ENCODE measurements at regions not wholly inside any gene's neighbourhood (a gene's known extent, or its start where the extent isn't known, plus 50 kb on each side); places are given as distances from the start of the nearest gene placed in this dataset.

GRCh38 chr3:117661818-117662095 is 952.2 kb downstream of the TUSC7 start:
- DNase-seq (ENCODE audit: low read depth) = no peak

GRCh38 chr3:117665296-117665695 is 955.7 kb downstream of the TUSC7 start:
- no peak for DNase-seq (ENCODE audit: low read depth)

- DNase-seq (ENCODE audit: low read depth) = no peak
These were observed 956.7 kb downstream of the TUSC7 start for GRCh38 chr3:117666325-117666724.

GRCh38 chr3:117666812-117667211 is 957.2 kb downstream of the TUSC7 start:
- no peak for DNase-seq (ENCODE audit: low read depth)

GRCh38 chr3:117669774-117670173 is 960.2 kb downstream of the TUSC7 start:
- DNase-seq (ENCODE audit: low read depth) = no peak

- DNase-seq (ENCODE audit: low read depth) = no peak
These were observed 962.2 kb downstream of the TUSC7 start for GRCh38 chr3:117671722-117672318.

- no peak for DNase-seq (ENCODE audit: low read depth)
These were observed 964.7 kb downstream of the TUSC7 start for GRCh38 chr3:117674321-117674720.

GRCh38 chr3:117681619-117682018 is 972.0 kb downstream of the TUSC7 start:
- no peak for DNase-seq (ENCODE audit: low read depth)

- DNase-seq (ENCODE audit: low read depth) = no peak
These were observed 977.5 kb downstream of the TUSC7 start for GRCh38 chr3:117687096-117687495.

- no peak for DNase-seq (ENCODE audit: low read depth)
These were observed 979.0 kb downstream of the TUSC7 start for GRCh38 chr3:117688583-117688982.

GRCh38 chr3:117691526-117691925 is 981.9 kb downstream of the TUSC7 start:
- no peak for DNase-seq (ENCODE audit: low read depth)

- no peak for DNase-seq (ENCODE audit: low read depth)
These were observed 982.9 kb downstream of the TUSC7 start for GRCh38 chr3:117692416-117692995.

- DNase-seq (ENCODE audit: low read depth) = no peak
These were observed 985.7 kb downstream of the TUSC7 start for GRCh38 chr3:117695321-117695720.

GRCh38 chr3:117695871-117696645 is 986.5 kb downstream of the TUSC7 start:
- DNase-seq (ENCODE audit: low read depth) = no peak

GRCh38 chr3:117696851-117697407 is 987.4 kb downstream of the TUSC7 start:
- DNase-seq (ENCODE audit: low read depth) = no peak

- DNase-seq (ENCODE audit: low read depth) = no peak
These were observed 989.5 kb downstream of the TUSC7 start for GRCh38 chr3:117699058-117699457.

- no peak for DNase-seq (ENCODE audit: low read depth)
These were observed 991.2 kb downstream of the TUSC7 start for GRCh38 chr3:117700573-117701360.

GRCh38 chr3:117705011-117705410 is 995.4 kb downstream of the TUSC7 start:
- DNase-seq (ENCODE audit: low read depth) = no peak

GRCh38 chr3:117706037-117706436 is 996.5 kb downstream of the TUSC7 start:
- no peak for DNase-seq (ENCODE audit: low read depth)

- no peak for DNase-seq (ENCODE audit: low read depth)
These were observed 997.2 kb downstream of the TUSC7 start for GRCh38 chr3:117706756-117707155.

- no peak for DNase-seq (ENCODE audit: low read depth)
These were observed 999.0 kb downstream of the TUSC7 start for GRCh38 chr3:117708601-117709000.

GRCh38 chr3:117709108-117709507 is 999.5 kb downstream of the TUSC7 start:
- DNase-seq (ENCODE audit: low read depth) = no peak

GRCh38 chr3:117710501-117710900 is 1000.9 kb downstream of the TUSC7 start:
- DNase-seq (ENCODE audit: low read depth) = no peak

Data from stimulated activated CD8-positive, alpha-beta memory T cell treated with anti-CD3 and anti-CD28 coated beads, Interleukin-7, amount 100 ng/mL, for 24 hours (primary cell).